Central memory CD8-positive, alpha-beta T cell (primary cell): ENCODE measurements at regions not wholly inside any gene's neighbourhood (a gene's known extent, or its start where the extent isn't known, plus 50 kb on each side); places are given as distances from the start of the nearest gene placed in this dataset.
"Not testable (repeated sequence)": the region's sequence is repeated elsewhere in the genome, so short reads cannot be mapped to it uniquely, and the experiment has no call there.

Experiments used
- ATAC-seq: fragments of 150-1000 bp; cut with Tn5 transposase; replicated peaks from 2 replicates; pipeline ENCODE4 v1.10.0; 2022; ENCODE audit warnings: mild to moderate bottlenecking, moderate FRiP score, moderate number of reproducible peaks; ENCODE audit not compliant: poor library complexity, severe bottlenecking; ENCODE audit errors: extremely low read depth
- DNase-seq, 2 donors: peaks; one replicate each; pipeline ENCODE4 v3.0.0; 2021; ENCODE audit warnings: low spot score in 2 of 2
- H3K27ac Mint-ChIP-seq: one replicate; pipeline ENCODE4 v1.8.0; 2022; ENCODE audit warnings: low read depth, mild to moderate bottlenecking, moderate library complexity, mixed read lengths
- H3K27me3 Mint-ChIP-seq: one replicate; pipeline ENCODE4 v1.8.0; 2022; ENCODE audit warnings: mixed read lengths
- H3K36me3 Mint-ChIP-seq: one replicate; pipeline ENCODE4 v1.8.0; 2022; ENCODE audit warnings: mild to moderate bottlenecking, moderate library complexity, mixed read lengths; ENCODE audit not compliant: insufficient read depth
- H3K4me1 Mint-ChIP-seq: one replicate; pipeline ENCODE4 v1.8.0; 2022; ENCODE audit warnings: mixed read lengths
- H3K4me3 Mint-ChIP-seq: one replicate; pipeline ENCODE4 v1.8.0; 2022; ENCODE audit warnings: mild to moderate bottlenecking, moderate library complexity, mixed read lengths
- H3K9me3 Mint-ChIP-seq: one replicate; pipeline ENCODE4 v1.8.0; 2022; ENCODE audit warnings: mixed read lengths

GRCh38 chr14:28348797-28349196 is 417.8 kb upstream of the FOXG1 start:
- no peak for ATAC-seq

GRCh38 chr14:28356819-28357218 is 409.8 kb upstream of the FOXG1 start:
- Mint-ChIP-seq H3K4me3 (no peak overlapping the region), H3K9me3 (peaks cover 18% of the 10 kb centered on the region), H3K4me1 (no peaks in the 10 kb centered on the region), H3K27me3 (no peaks in the 10 kb centered on the region), H3K27ac (no peak overlapping the region), H3K36me3 (no peaks in the 10 kb centered on the region)
- ATAC-seq = no peak
- no peak for DNase-seq

More at GRCh38 chr14:28348797-28349196, 417.8 kb upstream of the FOXG1 start:
- DNase-seq = no peak
- H3K4me3 Mint-ChIP-seq = no peak overlapping the region
- H3K36me3 Mint-ChIP-seq = no peaks in the 10 kb centered on the region
- no peaks in the 10 kb centered on the region for H3K27me3 Mint-ChIP-seq
- H3K9me3 Mint-ChIP-seq = peaks cover 22% of the 10 kb centered on the region
- no peak overlapping the region for H3K27ac Mint-ChIP-seq
- H3K4me1 Mint-ChIP-seq = no peaks in the 10 kb centered on the region

GRCh38 chr14:28361486-28361885 is 405.1 kb upstream of the FOXG1 start:
- DNase-seq (no peak), ATAC-seq (no peak)
- Mint-ChIP-seq H3K27me3 (no peaks in the 10 kb centered on the region), H3K4me3 (no peak overlapping the region), H3K36me3 (no peaks in the 10 kb centered on the region), H3K9me3 (peaks cover 16% of the 10 kb centered on the region), H3K4me1 (no peaks in the 10 kb centered on the region), H3K27ac (no peak overlapping the region)

GRCh38 chr14:28365510-28365909 is 401.1 kb upstream of the FOXG1 start:
- H3K27me3 Mint-ChIP-seq = no peaks in the 10 kb centered on the region
- no peak overlapping the region for H3K27ac Mint-ChIP-seq
- H3K36me3 Mint-ChIP-seq = no peaks in the 10 kb centered on the region
- peaks cover 19% of the 10 kb centered on the region for H3K9me3 Mint-ChIP-seq
- ATAC-seq = no peak
- DNase-seq = no peak
- H3K4me1 Mint-ChIP-seq = no peaks in the 10 kb centered on the region
- H3K4me3 Mint-ChIP-seq = no peak overlapping the region

- Mint-ChIP-seq H3K27ac (no peak overlapping the region), H3K27me3 (no peaks in the 10 kb centered on the region), H3K9me3 (peaks cover 6% of the 10 kb centered on the region), H3K36me3 (no peaks in the 10 kb centered on the region), H3K4me3 (no peak overlapping the region), H3K4me1 (no peaks in the 10 kb centered on the region)
- no peak for ATAC-seq
- DNase-seq = no peak
Measured at GRCh38 chr14:28373721-28374120, 392.9 kb upstream of the FOXG1 start.

GRCh38 chr14:28375295-28375694 is 391.3 kb upstream of the FOXG1 start:
- H3K27ac Mint-ChIP-seq = no peak overlapping the region
- no peaks in the 10 kb centered on the region for H3K4me1 Mint-ChIP-seq
- no peak overlapping the region for H3K4me3 Mint-ChIP-seq
- H3K9me3 Mint-ChIP-seq = peaks cover 6% of the 10 kb centered on the region
- no peaks in the 10 kb centered on the region for H3K27me3 Mint-ChIP-seq
- DNase-seq (no peak), ATAC-seq (no peak)
- no peaks in the 10 kb centered on the region for H3K36me3 Mint-ChIP-seq

GRCh38 chr14:28381656-28382055 is 384.9 kb upstream of the FOXG1 start:
- no peaks in the 10 kb centered on the region for H3K4me1 Mint-ChIP-seq
- DNase-seq = no peak
- no peak for ATAC-seq
- H3K4me3 Mint-ChIP-seq = no peak overlapping the region
- peaks cover 9% of the 10 kb centered on the region for H3K9me3 Mint-ChIP-seq
- H3K27me3 Mint-ChIP-seq = no peaks in the 10 kb centered on the region
- no peaks in the 10 kb centered on the region for H3K36me3 Mint-ChIP-seq
- H3K27ac Mint-ChIP-seq = no peak overlapping the region

- Mint-ChIP-seq H3K4me1 (no peaks in the 10 kb centered on the region), H3K9me3 (peaks cover 9% of the 10 kb centered on the region), H3K27ac (no peak overlapping the region), H3K27me3 (no peaks in the 10 kb centered on the region), H3K36me3 (no peaks in the 10 kb centered on the region), H3K4me3 (no peak overlapping the region)
- ATAC-seq = no peak
- DNase-seq = no peak
Measured at GRCh38 chr14:28382444-28383190, 384.0 kb upstream of the FOXG1 start.

- Mint-ChIP-seq H3K4me3 (no peak overlapping the region), H3K4me1 (no peaks in the 10 kb centered on the region), H3K36me3 (no peaks in the 10 kb centered on the region), H3K9me3 (peaks cover under 1% of the 10 kb centered on the region), H3K27ac (no peak overlapping the region), H3K27me3 (no peaks in the 10 kb centered on the region)
- no peak for DNase-seq
- ATAC-seq = no peak
Measured at GRCh38 chr14:28398506-28398905, 368.1 kb upstream of the FOXG1 start.

GRCh38 chr14:28401705-28402104 is 364.9 kb upstream of the FOXG1 start:
- not testable (repeated sequence) for H3K27me3 Mint-ChIP-seq, H3K27ac Mint-ChIP-seq, H3K4me1 Mint-ChIP-seq, DNase-seq, H3K9me3 Mint-ChIP-seq, H3K36me3 Mint-ChIP-seq, H3K4me3 Mint-ChIP-seq, ATAC-seq

GRCh38 chr14:28406196-28406595 is 360.4 kb upstream of the FOXG1 start:
- Mint-ChIP-seq H3K36me3 (no peaks in the 10 kb centered on the region), H3K4me1 (no peaks in the 10 kb centered on the region), H3K27ac (no peak overlapping the region), H3K27me3 (no peaks in the 10 kb centered on the region), H3K9me3 (peaks cover 13% of the 10 kb centered on the region), H3K4me3 (no peak overlapping the region)
- ATAC-seq (no peak), DNase-seq (no peak)

GRCh38 chr14:28407031-28407825 is 359.4 kb upstream of the FOXG1 start:
- DNase-seq (no peak), ATAC-seq (no peak)
- H3K27ac Mint-ChIP-seq = no peak overlapping the region
- H3K4me3 Mint-ChIP-seq = no peak overlapping the region
- no peaks in the 10 kb centered on the region for H3K4me1 Mint-ChIP-seq
- H3K36me3 Mint-ChIP-seq = no peaks in the 10 kb centered on the region
- H3K9me3 Mint-ChIP-seq = peaks cover 13% of the 10 kb centered on the region
- H3K27me3 Mint-ChIP-seq = no peaks in the 10 kb centered on the region

- Mint-ChIP-seq H3K36me3 (no peaks in the 10 kb centered on the region), H3K9me3 (peaks cover 13% of the 10 kb centered on the region), H3K4me1 (no peaks in the 10 kb centered on the region), H3K27ac (no peak overlapping the region), H3K4me3 (no peak overlapping the region), H3K27me3 (no peaks in the 10 kb centered on the region)
- DNase-seq (no peak), ATAC-seq (no peak)
Measured at GRCh38 chr14:28407996-28408395, 358.6 kb upstream of the FOXG1 start.
